SH-SY5Y (cell line): ENCODE measurements at regions not wholly inside any gene's neighbourhood (a gene's known extent, or its start where the extent isn't known, plus 50 kb on each side); places are given as distances from the start of the nearest gene placed in this dataset.

Source experiments
- GATA2 ChIP-seq: IDR thresholded peaks from 2 replicates; pipeline ENCODE4 v1.6.1; 2011; ENCODE audit warnings: mild to moderate bottlenecking, low read depth, low read length
- GATA3 ChIP-seq: IDR thresholded peaks from 2 replicates; pipeline ENCODE4 v1.6.1; 2011; ENCODE audit warnings: low read depth, mild to moderate bottlenecking, low read length, moderate library complexity

GRCh38 chr20:23138226-23138625, 52.1 kb upstream of the CD93 start:
- TF ChIP-seq GATA2 (no peak), GATA3 (no peak)

- TF ChIP-seq GATA3, result no peak
- TF ChIP-seq GATA2, result no peak
These were observed 51.0 kb upstream of the CD93 start for GRCh38 chr20:23136893-23137745.

GRCh38 chr20:23135449-23136420, 49.6 kb upstream of the CD93 start:
- TF ChIP-seq GATA3 (no peak), GATA2 (no peak)
